Esophagus mucosa (tissue), 1 donor: ENCODE measurements at regions not wholly inside any gene's neighbourhood (a gene's known extent, or its start where the extent isn't known, plus 50 kb on each side); places are given as distances from the start of the nearest gene placed in this dataset.
A peak's percentile ranks its signal among the peaks of the same experiment; 100 is the strongest.

Source experiments
- ATAC-seq: fragments of 200-7000 bp; cut with Tn5 transposase; one replicate; pipeline ENCODE4 v1.9.1; 2020
- donor health status: DM: yes; HTN: yes; CAD: no.

GRCh38 chr20:39524371-39524911 lies 562.3 kb downstream of the DHX35 start:
- ATAC-seq: peak; percentile 72

- peak; percentile 43 for ATAC-seq
These were observed 561.3 kb downstream of the DHX35 start for GRCh38 chr20:39523405-39523804.

- ATAC-seq: no peak
These were observed 556.5 kb downstream of the DHX35 start for GRCh38 chr20:39518654-39519053.

GRCh38 chr20:39516964-39517363 lies 554.8 kb downstream of the DHX35 start:
- no peak for ATAC-seq

GRCh38 chr20:39504710-39505094 lies 542.6 kb downstream of the DHX35 start:
- ATAC-seq: no peak

GRCh38 chr20:39503902-39504709 lies 542.0 kb downstream of the DHX35 start:
- no peak for ATAC-seq

GRCh38 chr20:39492223-39492797 lies 530.2 kb downstream of the DHX35 start:
- no peak for ATAC-seq

- ATAC-seq: no peak
These were observed 529.6 kb downstream of the DHX35 start for GRCh38 chr20:39491711-39492110.

- no peak for ATAC-seq
These were observed 527.9 kb downstream of the DHX35 start for GRCh38 chr20:39489986-39490560.

GRCh38 chr20:39480276-39481043 lies 518.3 kb downstream of the DHX35 start:
- no peak for ATAC-seq

GRCh38 chr20:39479196-39479810 lies 517.2 kb downstream of the DHX35 start:
- no peak for ATAC-seq

- ATAC-seq: no peak
These were observed 512.7 kb downstream of the DHX35 start for GRCh38 chr20:39474879-39475278.

GRCh38 chr20:39473536-39473935 lies 511.4 kb downstream of the DHX35 start:
- ATAC-seq: no peak

GRCh38 chr20:39468703-39469102 lies 506.6 kb downstream of the DHX35 start:
- peak; percentile 45 for ATAC-seq

- ATAC-seq: no peak
These were observed 502.1 kb downstream of the DHX35 start for GRCh38 chr20:39464238-39464637.

GRCh38 chr20:39462416-39462945 lies 500.3 kb downstream of the DHX35 start:
- no peak for ATAC-seq

GRCh38 chr20:39458452-39458851 lies 496.3 kb downstream of the DHX35 start:
- ATAC-seq: no peak

- ATAC-seq: no peak
These were observed 491.7 kb downstream of the DHX35 start for GRCh38 chr20:39453890-39454289.

- no peak for ATAC-seq
These were observed 490.6 kb downstream of the DHX35 start for GRCh38 chr20:39452583-39453340.

- no peak for ATAC-seq
These were observed 489.2 kb downstream of the DHX35 start for GRCh38 chr20:39451386-39451785.

GRCh38 chr20:39446397-39446796 lies 484.3 kb downstream of the DHX35 start:
- ATAC-seq: no peak
